ENCODE measurements at regions not wholly inside any gene's neighbourhood (a gene's known extent, or its start where the extent isn't known, plus 50 kb on each side); places are given as distances from the start of the nearest gene placed in this dataset.

DNA sequence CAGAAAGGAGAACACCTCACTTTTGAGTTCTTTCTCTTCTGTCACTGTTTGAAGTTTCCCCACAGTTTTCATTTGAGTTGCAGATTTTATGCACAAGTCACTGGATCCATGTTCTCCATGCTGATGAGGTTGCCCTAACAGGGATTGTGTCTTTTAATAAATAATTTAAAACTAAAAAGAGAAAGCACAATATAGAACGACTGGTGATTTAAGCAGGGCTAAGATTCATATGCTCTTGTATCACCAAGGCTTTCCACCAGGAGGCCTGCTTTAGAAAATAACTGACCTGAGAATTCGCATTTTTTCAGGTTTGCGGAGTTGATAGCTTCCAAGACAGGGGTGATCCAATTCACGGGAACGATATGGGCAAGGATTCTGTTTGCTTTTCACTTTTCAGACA lies 252.0 kb upstream of the VEPH1 start:
- no peak for TF ChIP-seq POLR2A (IDR thresholded peaks at IDR 0.05)
- TF ChIP-seq, protein P1, sequence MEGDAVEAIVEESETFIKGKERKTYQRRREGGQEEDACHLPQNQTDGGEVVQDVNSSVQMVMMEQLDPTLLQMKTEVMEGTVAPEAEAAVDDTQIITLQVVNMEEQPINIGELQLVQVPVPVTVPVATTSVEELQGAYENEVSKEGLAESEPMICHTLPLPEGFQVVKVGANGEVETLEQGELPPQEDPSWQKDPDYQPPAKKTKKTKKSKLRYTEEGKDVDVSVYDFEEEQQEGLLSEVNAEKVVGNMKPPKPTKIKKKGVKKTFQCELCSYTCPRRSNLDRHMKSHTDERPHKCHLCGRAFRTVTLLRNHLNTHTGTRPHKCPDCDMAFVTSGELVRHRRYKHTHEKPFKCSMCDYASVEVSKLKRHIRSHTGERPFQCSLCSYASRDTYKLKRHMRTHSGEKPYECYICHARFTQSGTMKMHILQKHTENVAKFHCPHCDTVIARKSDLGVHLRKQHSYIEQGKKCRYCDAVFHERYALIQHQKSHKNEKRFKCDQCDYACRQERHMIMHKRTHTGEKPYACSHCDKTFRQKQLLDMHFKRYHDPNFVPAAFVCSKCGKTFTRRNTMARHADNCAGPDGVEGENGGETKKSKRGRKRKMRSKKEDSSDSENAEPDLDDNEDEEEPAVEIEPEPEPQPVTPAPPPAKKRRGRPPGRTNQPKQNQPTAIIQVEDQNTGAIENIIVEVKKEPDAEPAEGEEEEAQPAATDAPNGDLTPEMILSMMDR (IDR thresholded peaks at IDR 0.05), result no peak
- intact Hi-C loops (cut with DNase I), result no loop called here
- peaks cover 0 to 3% (median 0%) of the 10 kb centered on the region in 12 donors for H3K9me3 ChIP-seq
- no peak overlapping the region for H3K4me3 ChIP-seq
- no peaks in the 10 kb centered on the region for H3K36me3 ChIP-seq
- ATAC-seq, result no peak
- no peaks in the 10 kb centered on the region for H3K27me3 ChIP-seq
- no peak overlapping the region for H3K27ac ChIP-seq
- no peaks in the 10 kb centered on the region for H3K4me1 ChIP-seq
- WGBS, 4 donors, result 61 to 76% (median 69%) methylated on average over 5 of the region's 5 CpGs
- DNase-seq, result no peak

GRCh38 chr3:157754451-157754850 lies 251.2 kb upstream of the VEPH1 start:
- 39 to 48% (median 42%) methylated on average over 3 of the region's 3 CpGs for WGBS, 4 donors
- DNase-seq (no peak), ATAC-seq (no peak)
- intact Hi-C loops (cut with DNase I), result no loop called here
- no peaks in the 10 kb centered on the region for H3K27me3 ChIP-seq
- H3K36me3 ChIP-seq, result no peaks in the 10 kb centered on the region
- no peaks in the 10 kb centered on the region for H3K4me1 ChIP-seq
- no peak overlapping the region for H3K4me3 ChIP-seq
- H3K9me3 ChIP-seq, result peaks cover 0 to 4% (median 0%) of the 10 kb centered on the region in 12 donors
- H3K27ac ChIP-seq, result no peak overlapping the region
- TF ChIP-seq, protein P1 (IDR thresholded peaks at IDR 0.05), result no peak

- DNase-seq (no peak), ATAC-seq (no peak)
- TF ChIP-seq POLR2A (IDR thresholded peaks at IDR 0.05), result no peak
- TF ChIP-seq, protein P1 (IDR thresholded peaks at IDR 0.05), result no peak
- peaks cover 0 to 4% (median 0%) of the 10 kb centered on the region in 12 donors for H3K9me3 ChIP-seq
- H3K4me3 ChIP-seq, result no peak overlapping the region
- no peak overlapping the region for H3K27ac ChIP-seq
- WGBS, 4 donors, result 60 to 73% (median 65%) methylated on average over 3 of the region's 3 CpGs
- no peaks in the 10 kb centered on the region for H3K4me1 ChIP-seq
- intact Hi-C loops (cut with DNase I), result no loop called here
- H3K36me3 ChIP-seq, result no peaks in the 10 kb centered on the region
- H3K27me3 ChIP-seq, result no peaks in the 10 kb centered on the region
These were observed 250.5 kb upstream of the VEPH1 start for GRCh38 chr3:157753787-157754136.

GRCh38 chr3:157752956-157753786 lies 250.0 kb upstream of the VEPH1 start:
- no peaks in the 10 kb centered on the region for H3K27me3 ChIP-seq
- TF ChIP-seq POLR2A (IDR thresholded peaks at IDR 0.05), result no peak
- TF ChIP-seq, protein P1 (IDR thresholded peaks at IDR 0.05), result no peak
- intact Hi-C loops (cut with DNase I), result no loop called here
- H3K9me3 ChIP-seq, result peaks cover 0 to 4% (median 0%) of the 10 kb centered on the region in 12 donors
- DNase-seq (no peak), ATAC-seq (no peak)
- H3K4me1 ChIP-seq, result no peaks in the 10 kb centered on the region
- H3K4me3 ChIP-seq, result no peak overlapping the region
- WGBS, 4 donors, result 72 to 78% (median 76%) methylated on average over 5 of the region's 5 CpGs
- H3K36me3 ChIP-seq, result no peaks in the 10 kb centered on the region
- no peak overlapping the region for H3K27ac ChIP-seq
